ENCODE measurements at regions not wholly inside any gene's neighbourhood (a gene's known extent, or its start where the extent isn't known, plus 50 kb on each side); places are given as distances from the start of the nearest gene placed in this dataset.
"Not testable (repeated sequence)": the region's sequence is repeated elsewhere in the genome, so short reads cannot be mapped to it uniquely, and the experiment has no call there.

- no peak for DNase-seq
These were observed 612.1 kb upstream of the CDH6 start for GRCh38 chr5:30581198-30581935.

GRCh38 chr5:30574761-30575160 is 618.7 kb upstream of the CDH6 start:
- no peak for DNase-seq

GRCh38 chr5:30572279-30572678 is 621.2 kb upstream of the CDH6 start:
- DNase-seq = no peak

- DNase-seq = no peak
These were observed 631.7 kb upstream of the CDH6 start for GRCh38 chr5:30561771-30562170.

- no peak for DNase-seq
These were observed 641.9 kb upstream of the CDH6 start for GRCh38 chr5:30551618-30552017.

GRCh38 chr5:30548580-30549305 is 644.7 kb upstream of the CDH6 start:
- DNase-seq = no peak

- no peak for DNase-seq
These were observed 653.3 kb upstream of the CDH6 start for GRCh38 chr5:30540150-30540549.

- DNase-seq = no peak
These were observed 654.4 kb upstream of the CDH6 start for GRCh38 chr5:30539004-30539634.

- DNase-seq = no peak
These were observed 668.1 kb upstream of the CDH6 start for GRCh38 chr5:30525353-30525752.

- DNase-seq = no peak
These were observed 669.1 kb upstream of the CDH6 start for GRCh38 chr5:30524428-30524827.

- no peak for DNase-seq
These were observed 670.4 kb upstream of the CDH6 start for GRCh38 chr5:30523061-30523460.

- no peak for DNase-seq
These were observed 688.2 kb upstream of the CDH6 start for GRCh38 chr5:30505014-30505886.

GRCh38 chr5:30502277-30502676 is 691.2 kb upstream of the CDH6 start:
- DNase-seq = no peak

GRCh38 chr5:30501065-30501464 is 692.4 kb upstream of the CDH6 start:
- no peak for DNase-seq

- no peak for DNase-seq
These were observed 693.0 kb upstream of the CDH6 start for GRCh38 chr5:30500513-30500912.

- no peak for DNase-seq
These were observed 694.1 kb upstream of the CDH6 start for GRCh38 chr5:30499402-30499801.

GRCh38 chr5:30498972-30499371 is 694.5 kb upstream of the CDH6 start:
- no peak for DNase-seq

- DNase-seq = not testable (repeated sequence)
These were observed 695.0 kb upstream of the CDH6 start for GRCh38 chr5:30498509-30498908.

- not testable (repeated sequence) for DNase-seq
These were observed 699.4 kb upstream of the CDH6 start for GRCh38 chr5:30494113-30494512.

- no peak for DNase-seq
These were observed 714.4 kb upstream of the CDH6 start for GRCh38 chr5:30479104-30479503.

- no peak for DNase-seq
These were observed 718.1 kb upstream of the CDH6 start for GRCh38 chr5:30475429-30475828.

GRCh38 chr5:30469691-30470090 is 723.8 kb upstream of the CDH6 start:
- no peak for DNase-seq

GRCh38 chr5:30458681-30459080 is 734.8 kb upstream of the CDH6 start:
- DNase-seq = no peak
